ENCODE measurements at regions not wholly inside any gene's neighbourhood (a gene's known extent, or its start where the extent isn't known, plus 50 kb on each side); places are given as distances from the start of the nearest gene placed in this dataset.
"Not testable (repeated sequence)": the region's sequence is repeated elsewhere in the genome, so short reads cannot be mapped to it uniquely, and the experiment has no call there.

DNA sequence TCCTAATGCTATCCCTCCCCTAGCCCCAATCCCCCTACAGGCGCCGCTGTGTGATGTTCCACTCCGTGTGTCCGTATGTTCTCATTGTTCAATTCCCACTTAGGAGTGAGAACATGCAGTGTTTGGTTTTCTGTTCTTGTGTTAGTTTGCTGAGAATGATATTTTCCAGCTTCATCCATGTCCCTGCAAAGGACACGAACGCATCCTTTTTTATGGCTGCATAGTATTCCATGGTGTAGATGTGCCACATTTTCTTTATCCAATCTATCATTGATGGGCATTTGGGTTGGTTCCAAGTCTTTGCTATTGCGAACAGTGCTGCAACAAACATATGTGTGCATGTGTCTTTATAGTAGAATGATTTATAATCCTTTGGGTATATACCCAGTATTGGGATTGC lies 174.2 kb upstream of the FOXK1 start:
- TF ChIP-seq, protein P1, sequence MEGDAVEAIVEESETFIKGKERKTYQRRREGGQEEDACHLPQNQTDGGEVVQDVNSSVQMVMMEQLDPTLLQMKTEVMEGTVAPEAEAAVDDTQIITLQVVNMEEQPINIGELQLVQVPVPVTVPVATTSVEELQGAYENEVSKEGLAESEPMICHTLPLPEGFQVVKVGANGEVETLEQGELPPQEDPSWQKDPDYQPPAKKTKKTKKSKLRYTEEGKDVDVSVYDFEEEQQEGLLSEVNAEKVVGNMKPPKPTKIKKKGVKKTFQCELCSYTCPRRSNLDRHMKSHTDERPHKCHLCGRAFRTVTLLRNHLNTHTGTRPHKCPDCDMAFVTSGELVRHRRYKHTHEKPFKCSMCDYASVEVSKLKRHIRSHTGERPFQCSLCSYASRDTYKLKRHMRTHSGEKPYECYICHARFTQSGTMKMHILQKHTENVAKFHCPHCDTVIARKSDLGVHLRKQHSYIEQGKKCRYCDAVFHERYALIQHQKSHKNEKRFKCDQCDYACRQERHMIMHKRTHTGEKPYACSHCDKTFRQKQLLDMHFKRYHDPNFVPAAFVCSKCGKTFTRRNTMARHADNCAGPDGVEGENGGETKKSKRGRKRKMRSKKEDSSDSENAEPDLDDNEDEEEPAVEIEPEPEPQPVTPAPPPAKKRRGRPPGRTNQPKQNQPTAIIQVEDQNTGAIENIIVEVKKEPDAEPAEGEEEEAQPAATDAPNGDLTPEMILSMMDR (IDR thresholded peaks at IDR 0.05) = not testable (repeated sequence)
- not testable (repeated sequence) for TF ChIP-seq EZH2 (IDR thresholded peaks at IDR 0.05)
